PFSK-1 (cell line): ENCODE measurements at regions not wholly inside any gene's neighbourhood (a gene's known extent, or its start where the extent isn't known, plus 50 kb on each side); places are given as distances from the start of the nearest gene placed in this dataset.

Source experiments
- FOXP2 ChIP-seq: optimal IDR thresholded peaks from 2 replicates; pipeline ENCODE3; 2011; ENCODE audit warnings: borderline replicate concordance, control low read depth, inconsistent platforms; ENCODE audit not compliant: insufficient read depth; ENCODE audit errors: extremely low read length, extremely low read depth
- POLR2AphosphoS5 ChIP-seq: IDR thresholded peaks from 2 replicates; pipeline ENCODE4 v1.6.1; 2012; ENCODE audit warnings: low read depth, mild to moderate bottlenecking, control low read depth, low read length, moderate library complexity
- SIN3A ChIP-seq: IDR thresholded peaks from 2 replicates; pipeline ENCODE4 v1.6.1; 2012; ENCODE audit warnings: mild to moderate bottlenecking, low read length, moderate library complexity, borderline replicate concordance; ENCODE audit not compliant: insufficient read depth
- TAF1 ChIP-seq: IDR thresholded peaks from 2 replicates; pipeline ENCODE4 v1.6.1; 2012; ENCODE audit warnings: low read length, control low read depth, borderline replicate concordance; ENCODE audit not compliant: insufficient read depth
- TF ChIP-seq, protein P1 (sequence below), 2 experiments: IDR thresholded peaks; 2 replicates each; pipeline versions ENCODE4 v1.6.1 to v1.8.0; 2011 to 2012; ENCODE audit warnings: low read depth in 2 of 2, low read length in 2 of 2, control low read depth in 1 of 2, inconsistent platforms in 1 of 2, mild to moderate bottlenecking in 1 of 2, moderate library complexity in 1 of 2; ENCODE audit not compliant: insufficient read depth in 1 of 2

DNA sequence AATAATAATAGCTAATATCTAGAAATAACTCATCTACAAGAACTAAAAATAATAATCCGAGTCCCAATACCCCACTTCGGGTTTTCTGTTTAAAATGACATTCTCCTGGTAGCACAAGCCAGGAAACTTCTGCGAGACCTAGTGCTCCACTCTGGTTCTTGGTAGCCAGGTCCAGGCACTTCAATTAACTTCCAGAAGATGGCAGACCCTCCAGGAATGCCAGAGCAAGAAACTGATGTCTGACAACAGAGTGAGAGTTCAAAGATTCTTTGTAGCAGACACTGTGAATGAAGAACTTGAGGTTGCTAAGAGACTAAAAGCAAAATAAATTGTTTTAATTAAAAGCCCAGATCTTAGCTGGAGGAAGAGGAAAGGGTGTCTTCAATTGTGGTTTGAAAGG is 1963.3 kb upstream of the CDH9 start:
- TF ChIP-seq TAF1 (no peak), POLR2AphosphoS5 (no peak), FOXP2 (no peak), SIN3A (no peak)
- TF ChIP-seq, protein P1, sequence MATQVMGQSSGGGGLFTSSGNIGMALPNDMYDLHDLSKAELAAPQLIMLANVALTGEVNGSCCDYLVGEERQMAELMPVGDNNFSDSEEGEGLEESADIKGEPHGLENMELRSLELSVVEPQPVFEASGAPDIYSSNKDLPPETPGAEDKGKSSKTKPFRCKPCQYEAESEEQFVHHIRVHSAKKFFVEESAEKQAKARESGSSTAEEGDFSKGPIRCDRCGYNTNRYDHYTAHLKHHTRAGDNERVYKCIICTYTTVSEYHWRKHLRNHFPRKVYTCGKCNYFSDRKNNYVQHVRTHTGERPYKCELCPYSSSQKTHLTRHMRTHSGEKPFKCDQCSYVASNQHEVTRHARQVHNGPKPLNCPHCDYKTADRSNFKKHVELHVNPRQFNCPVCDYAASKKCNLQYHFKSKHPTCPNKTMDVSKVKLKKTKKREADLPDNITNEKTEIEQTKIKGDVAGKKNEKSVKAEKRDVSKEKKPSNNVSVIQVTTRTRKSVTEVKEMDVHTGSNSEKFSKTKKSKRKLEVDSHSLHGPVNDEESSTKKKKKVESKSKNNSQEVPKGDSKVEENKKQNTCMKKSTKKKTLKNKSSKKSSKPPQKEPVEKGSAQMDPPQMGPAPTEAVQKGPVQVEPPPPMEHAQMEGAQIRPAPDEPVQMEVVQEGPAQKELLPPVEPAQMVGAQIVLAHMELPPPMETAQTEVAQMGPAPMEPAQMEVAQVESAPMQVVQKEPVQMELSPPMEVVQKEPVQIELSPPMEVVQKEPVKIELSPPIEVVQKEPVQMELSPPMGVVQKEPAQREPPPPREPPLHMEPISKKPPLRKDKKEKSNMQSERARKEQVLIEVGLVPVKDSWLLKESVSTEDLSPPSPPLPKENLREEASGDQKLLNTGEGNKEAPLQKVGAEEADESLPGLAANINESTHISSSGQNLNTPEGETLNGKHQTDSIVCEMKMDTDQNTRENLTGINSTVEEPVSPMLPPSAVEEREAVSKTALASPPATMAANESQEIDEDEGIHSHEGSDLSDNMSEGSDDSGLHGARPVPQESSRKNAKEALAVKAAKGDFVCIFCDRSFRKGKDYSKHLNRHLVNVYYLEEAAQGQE (IDR thresholded peaks at IDR 0.05; ENCODE audit: insufficient read depth in 1 of 2, low read depth in 2 of 2, low read length in 2 of 2), result no peak

DNA sequence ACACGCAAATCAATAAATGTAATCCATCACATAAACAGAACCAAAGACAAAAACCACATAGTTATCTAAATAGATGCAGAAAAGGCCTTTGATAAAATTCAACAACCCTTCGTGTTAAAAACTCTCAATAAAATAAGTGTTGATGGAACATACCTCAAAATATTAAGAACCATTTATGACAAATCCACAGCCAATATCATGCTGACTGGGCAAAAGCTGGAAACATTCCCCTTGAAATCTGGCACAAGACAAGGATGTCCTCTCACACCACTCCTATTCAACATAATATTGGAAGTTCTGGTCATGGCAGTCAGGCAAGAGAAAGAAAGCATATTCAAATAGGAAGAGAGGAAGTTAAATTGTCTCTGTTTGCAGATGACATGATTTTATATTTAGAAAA is 1946.3 kb upstream of the CDH9 start:
- no peak for TF ChIP-seq POLR2AphosphoS5
- TF ChIP-seq SIN3A, result no peak
- no peak for TF ChIP-seq FOXP2
- TF ChIP-seq, protein P1 (IDR thresholded peaks at IDR 0.05; ENCODE audit: insufficient read depth in 1 of 2, low read depth in 2 of 2, low read length in 2 of 2), result no peak
- no peak for TF ChIP-seq TAF1

DNA sequence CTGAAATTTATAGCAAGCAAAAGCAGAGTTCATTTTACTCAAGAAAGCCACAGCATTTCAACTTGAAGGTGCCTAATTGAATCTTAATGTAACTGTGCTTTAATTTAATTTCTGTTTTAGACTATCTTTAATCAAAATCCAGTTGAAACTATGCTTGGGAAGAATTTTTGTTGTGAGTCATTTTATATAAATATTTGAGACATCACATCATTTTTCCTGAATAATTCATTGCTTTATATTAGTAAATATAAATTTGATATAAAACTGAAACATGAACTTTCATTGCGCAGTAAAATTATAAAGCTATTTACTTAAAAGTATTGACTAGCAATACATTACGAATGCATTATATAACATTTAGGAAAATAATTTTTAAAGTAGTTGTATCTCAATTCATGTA is 1937.1 kb upstream of the CDH9 start:
- TF ChIP-seq POLR2AphosphoS5 (no peak), SIN3A (no peak), FOXP2 (no peak), TAF1 (no peak)
- TF ChIP-seq, protein P1 (IDR thresholded peaks at IDR 0.05; ENCODE audit: insufficient read depth in 1 of 2, low read depth in 2 of 2, low read length in 2 of 2), result no peak

DNA sequence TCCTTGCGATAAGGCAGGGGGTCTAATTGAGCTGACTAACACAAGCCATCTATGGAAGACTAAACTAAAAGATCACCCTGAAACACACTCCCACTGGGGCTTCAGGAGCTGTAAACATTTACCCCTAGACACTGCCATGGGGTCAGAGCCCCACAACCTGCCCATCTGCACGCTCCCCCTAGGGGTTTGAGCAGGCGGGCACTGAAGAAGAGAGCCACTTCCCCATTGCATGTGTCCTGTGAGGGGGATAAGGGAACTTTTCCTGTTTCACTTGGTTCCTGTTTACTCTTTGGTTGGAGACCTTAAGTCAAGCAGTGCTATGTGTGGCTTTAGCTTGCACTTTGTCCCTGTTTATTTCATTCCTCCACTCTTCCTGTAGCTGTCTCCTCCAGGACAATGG is 1929.5 kb upstream of the CDH9 start:
- TF ChIP-seq TAF1, result no peak
- TF ChIP-seq FOXP2, result no peak
- TF ChIP-seq SIN3A, result no peak
- no peak for TF ChIP-seq POLR2AphosphoS5
- TF ChIP-seq, protein P1 (IDR thresholded peaks at IDR 0.05; ENCODE audit: insufficient read depth in 1 of 2, low read depth in 2 of 2, low read length in 2 of 2), result no peak

DNA sequence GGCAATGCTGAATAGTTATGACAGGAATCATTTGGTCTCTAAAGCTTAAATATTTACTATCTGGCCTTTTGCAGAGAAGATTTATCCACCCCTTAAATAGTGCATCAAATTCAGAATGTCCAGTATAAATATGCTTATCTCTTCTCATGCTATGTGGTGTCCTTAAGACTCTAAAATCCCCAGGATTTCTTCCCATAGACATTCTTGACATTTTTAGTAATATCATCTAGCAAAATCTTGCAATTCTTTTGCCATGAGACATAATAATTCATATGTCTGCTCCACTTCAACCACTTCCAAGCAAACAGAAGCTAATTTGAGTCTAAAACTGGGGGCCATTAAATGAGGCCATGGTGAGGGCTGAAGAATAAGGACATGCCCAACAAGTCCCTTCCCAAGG is 1923.4 kb upstream of the CDH9 start:
- TF ChIP-seq SIN3A, result no peak
- no peak for TF ChIP-seq FOXP2

DNA sequence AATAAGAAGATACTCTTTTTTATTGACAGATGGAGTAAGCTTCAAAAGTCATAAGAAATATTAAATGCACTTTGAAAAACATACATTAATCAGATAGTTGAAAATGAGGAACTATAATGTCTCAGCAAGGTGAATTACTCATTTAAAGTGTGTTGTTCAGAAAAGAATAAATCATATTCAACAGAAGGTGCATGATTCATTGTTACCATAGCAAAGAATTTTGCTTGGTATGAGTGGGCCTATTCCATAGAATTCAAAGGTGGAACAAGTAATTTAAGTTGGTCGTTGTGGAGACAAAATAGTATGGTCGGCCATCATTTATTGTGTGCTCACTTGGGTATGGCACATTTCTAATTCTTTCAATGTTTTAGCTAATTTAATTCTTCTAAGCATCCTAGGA is 1920.2 kb upstream of the CDH9 start:
- TF ChIP-seq, protein P1 (IDR thresholded peaks at IDR 0.05; ENCODE audit: insufficient read depth in 1 of 2, low read depth in 2 of 2, low read length in 2 of 2), result no peak
